Spleen (tissue), 7 donors: ENCODE measurements at regions not wholly inside any gene's neighbourhood (a gene's known extent, or its start where the extent isn't known, plus 50 kb on each side); places are given as distances from the start of the nearest gene placed in this dataset.

ENCODE experiments used
- CTCF ChIP-seq, 11 experiments: fragments of 200-600 bp in 7 of 11; fragments of 450-650 bp in 4 of 11; sonication (generic) in 4 of 11; IDR thresholded peaks in 8 of 11; conservative IDR thresholded peaks in 3 of 11; 1 replicate in 7 of 11; 2 replicates in 4 of 11; pipeline versions ENCODE4 v1.4.0 to v1.8.0; 2016 to 2021; ENCODE audit warnings: antibody characterized with exemption in 11 of 11, inconsistent platforms in 4 of 11, mild to moderate bottlenecking in 1 of 11
- POLR2A ChIP-seq, 3 donors: fragments of 450-650 bp; IDR thresholded peaks; one replicate each; pipeline ENCODE4 v1.5.1; 2017; ENCODE audit warnings: antibody characterized with exemption in 3 of 3, mild to moderate bottlenecking in 1 of 3
- POLR2AphosphoS5 ChIP-seq, 3 donors: sonication (generic); formaldehyde crosslinking; IDR thresholded peaks; one replicate each; pipeline ENCODE4 v1.5.1; 2017; ENCODE audit warnings: antibody characterized with exemption in 3 of 3
- donor health status: DM: no; HTN: no; CAD: no; lungs with moderate emphysema.
- donor health status: DM: no; HTN: no; CAD: no.
- donor health status: DM: no; HTN: no; CAD: no.

- no peak for TF ChIP-seq CTCF (IDR thresholded peaks at IDR 0.05 in 8 of 11, conservative IDR thresholded peaks at IDR 0.05 in 3 of 11)
- TF ChIP-seq POLR2A (IDR thresholded peaks at IDR 0.05): no peak
- TF ChIP-seq POLR2AphosphoS5 (IDR thresholded peaks at IDR 0.05): no peak
These were observed 171.6 kb upstream of the PDE3A start for GRCh38 chr12:20196767-20197166.
